Panc1 (cell line): ENCODE measurements at regions not wholly inside any gene's neighbourhood (a gene's known extent, or its start where the extent isn't known, plus 50 kb on each side); places are given as distances from the start of the nearest gene placed in this dataset.

Source experiments
- ATAC-seq: fragments of 200-7000 bp; cut with Tn5 transposase; 2 replicates; pipeline ENCODE4 v1.9.1; 2020; ENCODE audit warnings: mild to moderate bottlenecking, moderate library complexity
- BruUV-seq: library from RNA; stranded (reverse); fragments of 400-500 nt; replicated peaks from 2 replicates; lab custom pipeline; 2021; lab: Mats Ljungman, UMichigan
- CTCF ChIA-PET: fragments of 300-600 bp; sonication (Branson Sonifier 250); formaldehyde crosslinking; loops from one replicate; lab custom pipeline; 2022; ENCODE audit warnings: antibody characterized with exemption; lab: Charles Lee
- POLR2A ChIA-PET: fragments of 300-600 bp; sonication (Branson Sonifier 250); formaldehyde crosslinking; loops from one replicate; lab custom pipeline; 2022; ENCODE audit warnings: antibody characterized with exemption; lab: Charles Lee
- DNase-seq: peaks from one replicate; pipeline ENCODE4 v3.0.0-alpha.2; 2010; ENCODE audit warnings: low read depth, low spot score
- H3K27ac ChIP-seq: 2 replicates; pipeline ENCODE4 v1.5.1; 2011; ENCODE audit warnings: mild to moderate bottlenecking, low read length, inconsistent platforms
- H3K27me3 ChIP-seq: fragments of 200-500 bp; sonication (Bioruptor generic); 2 replicates; pipeline ENCODE4 v1.6.0; 2014; ENCODE audit warnings: low read length, inconsistent platforms; ENCODE audit not compliant: control insufficient read depth, insufficient read depth
- H3K36me3 ChIP-seq: fragments of 200-500 bp; sonication (Bioruptor generic); 2 replicates; pipeline ENCODE4 v1.5.1; 2014; ENCODE audit warnings: inconsistent platforms, mild to moderate bottlenecking, low read length, moderate library complexity; ENCODE audit not compliant: control insufficient read depth, insufficient read depth
- H3K4me1 ChIP-seq: 2 replicates; pipeline ENCODE4 v1.5.1; 2011; ENCODE audit warnings: inconsistent platforms, mild to moderate bottlenecking, low read length, moderate library complexity; ENCODE audit not compliant: control insufficient read depth, insufficient read depth
- H3K4me3 ChIP-seq, 2 experiments: 2 replicates each; pipeline ENCODE4 v1.5.1; 2011 to 2012; ENCODE audit warnings: low read depth in 2 of 2, low read length in 2 of 2, mild to moderate bottlenecking in 2 of 2, inconsistent platforms in 1 of 2, moderate library complexity in 1 of 2
- H3K9me3 ChIP-seq: fragments of 200-500 bp; sonication (Bioruptor generic); 2 replicates; pipeline ENCODE4 v1.5.1; 2014; ENCODE audit warnings: low read depth, mild to moderate bottlenecking, inconsistent platforms, low read length, moderate library complexity; ENCODE audit not compliant: control insufficient read depth, insufficient read depth
- CTCF ChIP-seq: fragments of 450-650 bp; IDR thresholded peaks from 2 replicates; pipeline ENCODE4 v1.5.1; 2017; ENCODE audit warnings: mild to moderate bottlenecking
- POLR2AphosphoS5 ChIP-seq: IDR thresholded peaks from 2 replicates; pipeline ENCODE4 v1.6.1; 2012; ENCODE audit warnings: mild to moderate bottlenecking, low read depth, low read length, moderate library complexity
- SIN3A ChIP-seq: IDR thresholded peaks from 2 replicates; pipeline ENCODE4 v1.6.1; 2012; ENCODE audit warnings: low read depth, mild to moderate bottlenecking, low read length, moderate library complexity, borderline replicate concordance; ENCODE audit not compliant: insufficient read depth
- TCF7L2 ChIP-seq: IDR thresholded peaks from 2 replicates; pipeline ENCODE4 v1.6.1; 2011; ENCODE audit warnings: mild to moderate bottlenecking, low read depth, low read length, inconsistent platforms
- in situ Hi-C: cut with HindIII; loops from 2 replicates; pipeline ENCODE4 v1.10.0; 2016; ENCODE audit warnings: low sequenced_read_pairs, low pct_unique_long_range_greater_than_20kb
- intact Hi-C: fragments of 100-400 bp; cut with micrococcal nuclease; formaldehyde crosslinking; loops from one replicate; pipeline ENCODE4 v1.10.0; 2022; ENCODE audit not compliant: unreplicated experiment
- TF ChIP-seq, protein P1 (sequence below), 2 experiments: IDR thresholded peaks; 2 replicates each; pipeline ENCODE4 v1.6.1; 2011 to 2012; ENCODE audit warnings: low read depth in 2 of 2, control low read depth in 1 of 2, low read length in 1 of 2, mild to moderate bottlenecking in 1 of 2, moderate library complexity in 1 of 2; ENCODE audit not compliant: insufficient read depth in 1 of 2

DNA sequence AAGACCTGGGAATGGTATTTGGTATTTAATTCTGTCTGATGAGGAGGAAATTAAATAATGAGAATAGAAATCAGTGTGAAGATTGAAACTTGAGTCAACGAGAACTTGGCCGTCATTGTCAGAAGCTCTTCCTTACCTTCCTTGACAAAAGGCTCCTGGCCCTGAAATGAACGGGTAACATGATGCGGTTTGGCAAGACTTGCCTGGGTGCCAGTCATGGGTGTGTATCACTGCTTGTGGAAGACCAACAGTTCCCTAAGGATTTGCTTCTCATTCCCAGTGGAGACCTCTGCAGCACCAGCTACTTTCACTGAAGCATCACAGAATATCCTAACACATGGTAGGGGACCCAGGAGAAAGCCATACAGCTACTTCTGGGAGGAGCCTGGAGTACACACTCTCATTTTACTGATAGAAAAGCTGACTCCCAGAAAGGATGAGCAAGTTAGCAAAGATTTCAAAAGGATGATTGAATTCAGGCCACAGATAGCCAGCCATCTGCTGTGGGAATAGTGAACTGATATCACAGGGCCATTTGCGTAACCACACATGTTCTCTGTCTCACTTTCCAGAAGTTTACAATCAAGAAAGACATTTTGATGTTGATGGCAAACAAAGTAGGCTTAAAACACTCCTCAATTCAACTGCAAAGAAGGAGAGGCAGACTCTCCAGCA, 258.1 kb upstream of the SALL1 start:
- in situ Hi-C loops (no loop called here), intact Hi-C loops (no loop called here)
- Histone ChIP-seq H3K4me1 (no peaks in the 10 kb centered on the region), H3K27me3 (no peaks in the 10 kb centered on the region), H3K36me3 (no peaks in the 10 kb centered on the region), H3K27ac (no peak overlapping the region), H3K9me3 (no peaks in the 10 kb centered on the region), H3K4me3 (no peak overlapping the region)
- ATAC-seq (no peak), DNase-seq (no peak)
- CTCF ChIA-PET: no interaction called here
- TF ChIP-seq TCF7L2 (no peak), POLR2AphosphoS5 (no peak), CTCF (no peak), SIN3A (no peak)
- TF ChIP-seq, protein P1, sequence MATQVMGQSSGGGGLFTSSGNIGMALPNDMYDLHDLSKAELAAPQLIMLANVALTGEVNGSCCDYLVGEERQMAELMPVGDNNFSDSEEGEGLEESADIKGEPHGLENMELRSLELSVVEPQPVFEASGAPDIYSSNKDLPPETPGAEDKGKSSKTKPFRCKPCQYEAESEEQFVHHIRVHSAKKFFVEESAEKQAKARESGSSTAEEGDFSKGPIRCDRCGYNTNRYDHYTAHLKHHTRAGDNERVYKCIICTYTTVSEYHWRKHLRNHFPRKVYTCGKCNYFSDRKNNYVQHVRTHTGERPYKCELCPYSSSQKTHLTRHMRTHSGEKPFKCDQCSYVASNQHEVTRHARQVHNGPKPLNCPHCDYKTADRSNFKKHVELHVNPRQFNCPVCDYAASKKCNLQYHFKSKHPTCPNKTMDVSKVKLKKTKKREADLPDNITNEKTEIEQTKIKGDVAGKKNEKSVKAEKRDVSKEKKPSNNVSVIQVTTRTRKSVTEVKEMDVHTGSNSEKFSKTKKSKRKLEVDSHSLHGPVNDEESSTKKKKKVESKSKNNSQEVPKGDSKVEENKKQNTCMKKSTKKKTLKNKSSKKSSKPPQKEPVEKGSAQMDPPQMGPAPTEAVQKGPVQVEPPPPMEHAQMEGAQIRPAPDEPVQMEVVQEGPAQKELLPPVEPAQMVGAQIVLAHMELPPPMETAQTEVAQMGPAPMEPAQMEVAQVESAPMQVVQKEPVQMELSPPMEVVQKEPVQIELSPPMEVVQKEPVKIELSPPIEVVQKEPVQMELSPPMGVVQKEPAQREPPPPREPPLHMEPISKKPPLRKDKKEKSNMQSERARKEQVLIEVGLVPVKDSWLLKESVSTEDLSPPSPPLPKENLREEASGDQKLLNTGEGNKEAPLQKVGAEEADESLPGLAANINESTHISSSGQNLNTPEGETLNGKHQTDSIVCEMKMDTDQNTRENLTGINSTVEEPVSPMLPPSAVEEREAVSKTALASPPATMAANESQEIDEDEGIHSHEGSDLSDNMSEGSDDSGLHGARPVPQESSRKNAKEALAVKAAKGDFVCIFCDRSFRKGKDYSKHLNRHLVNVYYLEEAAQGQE (IDR thresholded peaks at IDR 0.05; ENCODE audit: insufficient read depth in 1 of 2, low read depth in 2 of 2, low read length in 1 of 2): no peak
- POLR2A ChIA-PET: no interaction called here
- no TSS peak for BruUV-seq

- intact Hi-C loops (no loop called here), in situ Hi-C loops (no loop called here)
- DNase-seq: no peak
- Histone ChIP-seq H3K9me3 (no peaks in the 10 kb centered on the region), H3K4me1 (no peaks in the 10 kb centered on the region), H3K4me3 (no peak overlapping the region), H3K36me3 (no peaks in the 10 kb centered on the region), H3K27ac (no peak overlapping the region), H3K27me3 (no peaks in the 10 kb centered on the region)
- no peak for TF ChIP-seq POLR2AphosphoS5
- TF ChIP-seq, protein P1 (IDR thresholded peaks at IDR 0.05; ENCODE audit: insufficient read depth in 1 of 2, low read depth in 2 of 2, low read length in 1 of 2): no peak
- no peak for TF ChIP-seq CTCF
- TF ChIP-seq SIN3A: no peak
- TF ChIP-seq TCF7L2: no peak
- no peak for ATAC-seq
- CTCF ChIA-PET: no interaction called here
- POLR2A ChIA-PET: no interaction called here
- BruUV-seq: no TSS peak
Observed at GRCh38 chr16:51408357-51408756, 257.3 kb upstream of the SALL1 start.
